ENCODE measurements at regions not wholly inside any gene's neighbourhood (a gene's known extent, or its start where the extent isn't known, plus 50 kb on each side); places are given as distances from the start of the nearest gene placed in this dataset.

DNA sequence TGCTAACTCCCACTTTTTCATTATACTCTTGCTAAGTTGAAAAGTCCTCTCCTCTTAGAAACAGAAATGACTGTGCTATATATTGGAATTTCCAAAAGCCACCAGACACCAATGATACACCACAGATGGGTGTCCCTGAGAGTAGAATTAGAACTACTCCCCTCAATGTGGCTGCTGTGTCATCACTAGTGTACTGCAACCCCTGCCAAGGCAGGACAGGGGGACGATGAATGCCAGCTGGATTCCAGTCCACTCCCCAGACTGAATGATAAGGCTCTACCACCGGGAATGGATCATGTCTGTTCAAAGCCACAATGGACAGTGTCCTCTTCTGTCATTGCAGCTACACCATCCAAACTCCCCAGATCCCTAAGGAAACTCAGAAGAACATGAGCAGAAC, 69.7 kb upstream of the EDNRB start:
- no peak for DNase-seq

- no peak for DNase-seq
These were observed 68.1 kb upstream of the EDNRB start for GRCh38 chr13:77986713-77987112.

DNA sequence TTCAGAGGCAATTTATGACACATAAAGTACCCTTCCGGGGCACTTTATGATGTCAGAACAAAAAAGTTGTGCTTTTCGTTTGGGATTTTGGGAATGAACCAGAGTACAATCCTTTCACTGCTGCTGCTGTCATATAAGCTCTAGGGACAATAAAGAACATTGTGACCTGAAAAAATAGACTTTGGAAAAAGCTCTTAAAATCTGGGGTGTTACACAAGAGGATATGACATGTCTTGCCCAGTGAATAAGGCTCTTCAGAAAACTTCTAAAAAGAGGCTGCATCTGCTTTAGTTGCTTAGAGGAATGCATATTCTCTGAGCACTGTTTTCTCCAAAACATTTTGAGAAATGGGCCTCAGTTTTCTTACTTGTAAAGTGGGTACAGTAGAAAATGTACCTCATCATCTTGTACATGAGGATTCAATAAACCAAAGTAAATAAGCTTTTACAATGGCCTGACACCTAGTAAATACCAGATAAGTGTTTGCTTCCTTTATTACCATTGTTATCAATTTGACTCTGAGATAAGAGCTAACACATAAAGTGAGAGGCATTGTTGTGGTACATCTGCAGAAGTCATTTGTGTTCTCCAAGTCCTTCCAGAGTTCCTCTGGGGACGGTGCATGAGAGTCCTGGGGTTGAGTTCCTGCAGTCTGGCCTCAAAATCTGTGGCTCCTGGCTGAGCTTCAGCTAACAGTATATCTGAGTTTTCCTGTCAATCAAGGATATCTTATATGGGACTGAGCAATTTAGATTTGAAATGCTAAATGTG, 67.4 kb upstream of the EDNRB start:
- no peak for DNase-seq

DNA sequence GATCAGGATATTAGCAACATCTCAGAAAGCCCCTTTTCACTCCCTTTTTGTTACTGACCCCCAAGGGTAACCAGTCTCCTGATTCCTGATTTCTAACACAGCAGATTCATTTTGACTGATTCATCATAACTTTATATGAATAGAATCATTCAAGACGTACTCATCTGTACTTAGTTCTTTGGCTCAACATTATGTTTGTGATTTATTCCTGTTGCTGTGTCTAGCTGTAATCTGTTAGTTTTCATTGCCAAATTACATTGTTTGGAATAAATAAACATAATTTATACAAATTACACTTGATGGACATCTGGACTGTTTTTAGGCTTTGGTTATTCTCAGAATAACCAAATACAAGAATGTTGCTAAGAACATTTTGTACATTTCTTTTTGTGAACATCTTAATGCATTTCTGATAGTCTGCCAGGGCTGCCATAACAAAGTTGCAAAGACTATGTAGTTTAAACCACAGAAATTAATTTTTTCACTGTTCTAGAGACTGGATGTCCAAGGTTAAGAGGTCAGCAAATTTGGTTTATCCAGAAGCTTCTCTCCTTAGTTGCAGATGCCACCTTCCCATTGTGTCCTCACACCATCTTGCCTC, 62.8 kb upstream of the EDNRB start:
- DNase-seq, result no peak

DNA sequence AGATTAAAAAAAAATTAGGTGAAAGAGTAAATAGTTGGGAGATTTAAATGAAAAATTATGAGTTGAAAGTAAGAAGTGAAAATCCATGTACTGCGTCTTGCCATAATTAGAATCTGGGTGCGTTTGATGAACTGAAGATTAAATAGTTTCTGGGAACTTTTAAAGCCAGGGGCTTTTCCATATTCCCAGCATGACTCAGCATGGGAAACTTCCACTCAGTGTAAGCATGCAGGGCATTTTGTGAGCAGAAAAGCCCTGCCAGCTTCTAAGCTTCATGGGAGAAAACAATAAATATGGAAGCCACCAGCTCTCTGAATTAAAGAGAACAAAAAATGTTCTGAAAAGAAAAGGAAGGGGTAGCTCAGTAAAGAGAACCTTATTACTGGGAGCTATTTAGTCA, 62.0 kb upstream of the EDNRB start:
- no peak for DNase-seq

GRCh38 chr13:77979721-77980385, 61.2 kb upstream of the EDNRB start:
- DNase-seq, result no peak

GRCh38 chr13:77975358-77976042, 56.9 kb upstream of the EDNRB start:
- DNase-seq, result no peak

GRCh38 chr13:77969299-77969698, 50.7 kb upstream of the EDNRB start:
- DNase-seq, result no peak

All from NCI-H1694 (cell line).